HK-2 (cell line): ENCODE measurements at regions not wholly inside any gene's neighbourhood (a gene's known extent, or its start where the extent isn't known, plus 50 kb on each side); places are given as distances from the start of the nearest gene placed in this dataset.

Source experiments
- DNase-seq: peaks from one replicate; pipeline ENCODE4 v3.0.0-alpha.2; 2018; ENCODE audit not compliant: unreplicated experiment

GRCh38 chr11:116598556-116598955, 174.2 kb downstream of the BUD13 start:
- DNase-seq, result no peak

- DNase-seq, result no peak
Measured at GRCh38 chr11:116598036-116598435, 174.8 kb downstream of the BUD13 start.

DNA sequence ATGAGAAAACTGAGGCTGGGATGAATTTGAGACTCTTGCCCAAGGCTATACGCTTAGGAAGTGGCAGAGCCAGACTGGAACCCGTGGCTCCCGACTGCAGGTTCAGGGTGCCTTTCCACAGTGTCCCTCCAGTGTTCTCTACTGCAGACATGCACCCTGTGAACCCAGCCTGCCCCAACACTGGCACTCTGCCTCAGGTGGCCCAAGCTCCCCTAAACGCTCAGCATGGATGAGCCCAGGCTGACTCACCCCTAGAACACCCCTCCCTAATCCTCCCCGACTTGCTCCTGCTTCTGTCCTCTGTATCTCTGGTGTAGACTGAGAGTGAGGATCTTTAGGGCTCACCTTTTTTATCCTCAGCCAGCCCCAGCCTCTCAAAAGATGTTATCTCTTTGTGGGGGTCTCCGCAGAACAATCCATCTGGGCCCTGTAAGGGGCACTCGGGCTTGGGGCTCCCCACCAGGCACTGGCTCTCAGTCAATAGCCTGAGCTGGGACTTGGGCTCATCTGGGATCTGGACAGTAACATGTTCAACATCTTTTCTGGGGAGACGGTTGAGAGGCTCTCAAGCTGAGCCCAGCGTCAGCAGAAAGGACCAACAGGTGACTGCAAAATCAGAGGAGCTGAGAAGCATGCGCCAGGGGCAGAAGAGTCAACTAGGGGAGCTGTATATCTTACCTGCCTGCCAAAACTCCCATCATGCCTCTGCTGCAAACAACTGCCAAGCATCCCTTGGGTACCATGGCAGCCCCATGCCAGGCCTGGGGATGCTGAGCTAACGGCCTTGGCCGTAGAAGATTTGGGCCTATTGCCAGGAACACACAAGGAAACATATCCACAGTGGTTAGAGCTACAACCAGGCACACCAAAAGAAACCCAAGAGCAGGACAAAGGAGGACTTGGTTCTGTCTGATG, 176.2 kb downstream of the BUD13 start:
- no peak for DNase-seq

DNA sequence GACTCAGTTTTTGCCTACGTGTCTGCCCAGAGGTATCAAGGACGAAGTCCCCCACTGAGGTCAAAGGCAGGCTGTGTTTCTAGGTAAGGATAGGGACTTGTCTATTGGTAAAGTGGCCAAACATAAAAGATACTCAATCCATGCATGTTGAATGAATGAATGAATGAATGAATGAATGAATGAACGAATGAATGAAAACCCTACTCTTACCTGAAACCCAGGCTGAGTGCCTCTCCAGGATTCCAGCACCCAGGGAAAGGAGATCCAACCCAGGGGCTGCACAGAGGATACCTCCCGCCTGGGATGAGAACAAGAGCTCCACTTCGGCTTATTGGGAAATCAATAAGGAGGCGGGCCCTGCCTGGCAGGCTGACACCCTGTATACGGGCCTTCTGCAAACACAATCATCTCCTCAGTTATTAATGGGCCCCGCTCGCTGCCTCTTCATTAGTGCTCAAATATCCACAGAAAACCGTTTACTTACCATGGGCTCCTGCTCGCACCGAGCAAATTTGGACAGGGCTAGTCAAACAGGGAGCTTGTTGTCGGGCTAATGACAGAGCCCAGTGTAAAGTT, 177.4 kb downstream of the BUD13 start:
- DNase-seq, result no peak

- DNase-seq, result no peak
Measured at GRCh38 chr11:116590844-116591570, 181.8 kb downstream of the BUD13 start.

GRCh38 chr11:116589402-116589801, 183.4 kb downstream of the BUD13 start:
- DNase-seq, result no peak

GRCh38 chr11:116586392-116586791, 186.4 kb downstream of the BUD13 start:
- DNase-seq, result no peak

GRCh38 chr11:116582571-116582970, 190.2 kb downstream of the BUD13 start:
- DNase-seq, result no peak

GRCh38 chr11:116581349-116581748, 191.4 kb downstream of the BUD13 start:
- no peak for DNase-seq

- no peak for DNase-seq
Measured at GRCh38 chr11:116580799-116581198, 192.0 kb downstream of the BUD13 start.

DNA sequence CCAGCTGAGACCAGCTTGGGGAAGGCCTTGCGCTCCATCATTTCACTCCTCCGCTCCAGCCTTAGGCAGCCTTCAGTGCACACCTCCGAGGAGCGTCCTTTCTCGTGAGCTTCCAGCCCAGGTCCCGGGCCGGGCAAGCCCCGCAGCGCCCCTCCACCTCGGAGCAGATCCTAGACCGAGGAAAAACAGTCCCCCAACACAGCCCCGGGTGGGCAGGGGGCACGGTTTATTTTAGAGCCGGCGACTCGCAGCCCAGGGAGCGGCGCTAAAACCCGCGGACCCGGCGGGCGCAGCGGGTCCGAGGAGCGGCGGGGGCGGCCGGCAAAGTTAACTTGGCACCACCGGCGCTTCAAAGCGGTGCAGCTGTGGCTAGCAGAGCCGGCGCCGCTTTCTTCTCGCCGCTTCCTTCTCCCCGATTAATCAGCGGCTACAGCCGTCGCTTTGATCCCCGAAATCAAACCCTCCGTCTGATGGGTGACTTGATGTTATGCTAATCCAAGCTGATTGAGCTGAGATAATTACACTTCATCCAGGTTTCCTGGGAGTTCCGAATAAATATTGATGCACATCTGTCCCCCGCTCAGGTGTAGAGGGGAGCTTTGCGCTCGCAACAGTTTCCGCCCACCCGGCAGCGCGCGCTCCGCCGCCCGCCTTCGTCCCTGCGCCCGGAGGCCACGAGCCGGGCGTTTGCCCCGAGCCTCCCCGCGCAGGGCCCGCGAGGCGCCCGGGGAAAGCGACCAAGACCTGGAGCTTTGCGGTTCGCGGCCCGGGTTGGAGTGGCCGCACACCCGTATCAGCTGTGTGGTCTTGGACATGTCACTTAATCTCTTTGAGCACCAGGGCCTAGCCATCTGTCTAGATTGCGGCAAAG, 192.7 kb downstream of the BUD13 start:
- DNase-seq, result no peak

GRCh38 chr11:116579031-116579653, 193.6 kb downstream of the BUD13 start:
- DNase-seq, result no peak

- no peak for DNase-seq
Measured at GRCh38 chr11:116577956-116578355, 194.8 kb downstream of the BUD13 start.

GRCh38 chr11:116577273-116577672, 195.5 kb downstream of the BUD13 start:
- DNase-seq, result no peak

- DNase-seq, result no peak
Measured at GRCh38 chr11:116576526-116576925, 196.3 kb downstream of the BUD13 start.

- DNase-seq, result no peak
Measured at GRCh38 chr11:116567721-116568242, 205.0 kb downstream of the BUD13 start.

DNA sequence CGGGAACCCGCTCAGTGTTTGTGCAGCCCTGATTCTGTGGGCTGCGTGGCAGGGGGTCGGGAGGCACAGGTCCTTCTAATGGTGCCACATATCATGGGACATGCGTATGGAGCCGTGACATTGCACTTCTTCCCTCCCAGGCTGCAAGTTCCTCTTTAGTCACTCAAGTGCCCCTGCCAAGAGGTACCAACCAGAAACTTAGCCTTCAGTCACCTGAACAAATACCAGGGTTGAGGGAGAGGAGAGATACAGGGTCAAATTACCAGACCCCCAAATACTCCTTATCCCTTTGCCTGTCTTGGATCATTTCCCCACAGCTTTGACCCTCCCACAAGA, 209.1 kb downstream of the BUD13 start:
- DNase-seq, result no peak

- DNase-seq, result no peak
Measured at GRCh38 chr11:116563028-116563711, 209.6 kb downstream of the BUD13 start.

DNA sequence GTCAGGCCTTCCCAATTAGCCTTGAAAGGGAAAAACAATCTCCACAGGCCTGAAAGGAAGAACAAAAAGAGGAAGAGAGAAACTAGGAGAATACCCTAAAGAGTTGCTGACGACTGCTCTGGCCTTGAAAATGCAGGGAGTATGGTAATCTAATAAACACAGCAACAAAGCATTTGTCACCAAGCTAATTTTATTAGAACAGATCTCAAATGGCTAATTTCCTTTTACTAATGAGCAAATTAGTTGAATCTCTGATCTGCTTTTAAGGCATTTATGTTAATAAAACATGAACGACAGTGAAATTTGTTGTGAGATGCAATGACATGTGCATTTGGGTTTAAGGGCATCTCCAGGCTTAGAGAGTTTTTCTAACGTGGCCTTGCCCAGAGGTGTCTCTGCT, 212.2 kb downstream of the BUD13 start:
- no peak for DNase-seq

DNA sequence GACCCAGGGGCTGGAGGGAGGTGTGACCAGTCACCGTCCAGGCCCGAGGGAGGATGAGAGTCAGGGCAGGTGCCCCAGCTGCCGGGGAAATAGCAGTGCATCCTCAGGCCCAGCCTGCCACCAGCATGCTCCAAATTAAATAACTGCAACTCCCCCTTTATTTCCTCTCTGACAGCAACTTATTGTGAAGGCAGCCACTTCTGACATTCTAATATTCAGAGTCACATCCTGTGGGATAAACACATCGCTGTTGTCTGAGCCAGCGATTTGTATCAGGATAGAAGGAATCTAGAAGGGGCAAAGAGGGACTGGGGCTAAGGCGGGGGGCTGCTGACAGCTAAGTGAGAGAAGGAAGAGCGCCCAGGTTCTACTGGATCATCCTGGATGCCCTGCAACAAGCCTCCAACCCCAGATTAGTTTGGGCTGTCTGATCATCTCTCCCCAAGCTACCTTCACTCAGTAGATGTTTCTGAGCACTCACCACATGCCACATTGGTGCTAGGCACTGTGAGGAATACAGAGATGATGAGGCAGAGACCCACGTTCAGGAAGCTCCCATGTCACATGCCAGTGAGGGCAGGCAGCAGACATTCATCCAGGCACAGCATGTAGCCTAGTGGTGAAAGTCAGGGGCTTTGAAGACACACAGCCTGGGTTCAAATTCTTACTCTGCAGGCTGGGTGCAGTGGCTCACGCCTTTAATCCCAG, 214.1 kb downstream of the BUD13 start:
- DNase-seq, result no peak
